ENCODE measurements at regions not wholly inside any gene's neighbourhood (a gene's known extent, or its start where the extent isn't known, plus 50 kb on each side); places are given as distances from the start of the nearest gene placed in this dataset.

GRCh38 chr1:168881656-168882260 lies 152.8 kb upstream of the DPT start:
- TF ChIP-seq ZNF274 (IDR thresholded peaks at IDR 0.05; ENCODE audit: low read depth, low read length) (no peak), YY1 (IDR thresholded peaks at IDR 0.05; ENCODE audit: insufficient read depth, insufficient read length) (no peak)
